Panc1 (cell line): ENCODE measurements at regions not wholly inside any gene's neighbourhood (a gene's known extent, or its start where the extent isn't known, plus 50 kb on each side); places are given as distances from the start of the nearest gene placed in this dataset.
A peak's percentile ranks its signal among the peaks of the same experiment; 100 is the strongest.

Source experiments
- POLR2AphosphoS5 ChIP-seq: IDR thresholded peaks from 2 replicates; pipeline ENCODE4 v1.6.1; 2012; ENCODE audit warnings: mild to moderate bottlenecking, low read depth, low read length, moderate library complexity
- SIN3A ChIP-seq: IDR thresholded peaks from 2 replicates; pipeline ENCODE4 v1.6.1; 2012; ENCODE audit warnings: low read depth, mild to moderate bottlenecking, low read length, moderate library complexity, borderline replicate concordance; ENCODE audit not compliant: insufficient read depth
- TF ChIP-seq, protein P1 (sequence below), 2 experiments: IDR thresholded peaks; 2 replicates each; pipeline ENCODE4 v1.6.1; 2011 to 2012; ENCODE audit warnings: low read depth in 2 of 2, control low read depth in 1 of 2, low read length in 1 of 2, mild to moderate bottlenecking in 1 of 2, moderate library complexity in 1 of 2; ENCODE audit not compliant: insufficient read depth in 1 of 2
- TF ChIP-seq, protein P2 (sequence below): fragments of 450-650 bp; IDR thresholded peaks from 2 replicates; pipeline ENCODE4 v1.5.1; 2017; ENCODE audit warnings: mild to moderate bottlenecking

DNA sequence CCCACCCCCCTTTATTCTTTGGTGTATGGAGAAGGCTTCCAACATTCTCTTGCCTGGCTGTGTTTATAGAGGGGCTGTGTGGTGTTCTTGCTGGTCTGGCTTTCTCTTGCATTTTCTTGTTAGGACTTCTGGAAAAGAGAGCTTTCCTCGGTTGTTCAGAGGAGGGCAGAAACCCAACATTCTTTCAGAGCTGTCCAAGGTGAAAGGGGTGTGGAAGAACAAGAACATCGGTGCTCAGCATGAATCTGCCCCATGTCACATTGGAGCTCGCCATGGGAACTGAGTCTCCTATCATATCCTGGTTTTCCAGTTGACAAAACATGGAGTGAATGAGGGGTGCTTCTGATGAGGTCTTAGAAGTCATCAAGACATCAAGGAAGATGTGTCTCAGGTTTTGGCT lies 281.8 kb downstream of the RNF144B start:
- TF ChIP-seq, protein P1, sequence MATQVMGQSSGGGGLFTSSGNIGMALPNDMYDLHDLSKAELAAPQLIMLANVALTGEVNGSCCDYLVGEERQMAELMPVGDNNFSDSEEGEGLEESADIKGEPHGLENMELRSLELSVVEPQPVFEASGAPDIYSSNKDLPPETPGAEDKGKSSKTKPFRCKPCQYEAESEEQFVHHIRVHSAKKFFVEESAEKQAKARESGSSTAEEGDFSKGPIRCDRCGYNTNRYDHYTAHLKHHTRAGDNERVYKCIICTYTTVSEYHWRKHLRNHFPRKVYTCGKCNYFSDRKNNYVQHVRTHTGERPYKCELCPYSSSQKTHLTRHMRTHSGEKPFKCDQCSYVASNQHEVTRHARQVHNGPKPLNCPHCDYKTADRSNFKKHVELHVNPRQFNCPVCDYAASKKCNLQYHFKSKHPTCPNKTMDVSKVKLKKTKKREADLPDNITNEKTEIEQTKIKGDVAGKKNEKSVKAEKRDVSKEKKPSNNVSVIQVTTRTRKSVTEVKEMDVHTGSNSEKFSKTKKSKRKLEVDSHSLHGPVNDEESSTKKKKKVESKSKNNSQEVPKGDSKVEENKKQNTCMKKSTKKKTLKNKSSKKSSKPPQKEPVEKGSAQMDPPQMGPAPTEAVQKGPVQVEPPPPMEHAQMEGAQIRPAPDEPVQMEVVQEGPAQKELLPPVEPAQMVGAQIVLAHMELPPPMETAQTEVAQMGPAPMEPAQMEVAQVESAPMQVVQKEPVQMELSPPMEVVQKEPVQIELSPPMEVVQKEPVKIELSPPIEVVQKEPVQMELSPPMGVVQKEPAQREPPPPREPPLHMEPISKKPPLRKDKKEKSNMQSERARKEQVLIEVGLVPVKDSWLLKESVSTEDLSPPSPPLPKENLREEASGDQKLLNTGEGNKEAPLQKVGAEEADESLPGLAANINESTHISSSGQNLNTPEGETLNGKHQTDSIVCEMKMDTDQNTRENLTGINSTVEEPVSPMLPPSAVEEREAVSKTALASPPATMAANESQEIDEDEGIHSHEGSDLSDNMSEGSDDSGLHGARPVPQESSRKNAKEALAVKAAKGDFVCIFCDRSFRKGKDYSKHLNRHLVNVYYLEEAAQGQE (IDR thresholded peaks at IDR 0.05; ENCODE audit: insufficient read depth in 1 of 2, low read depth in 2 of 2, low read length in 1 of 2) = peak in 1 of 2 experiments; percentile 38; a peak in 1 of 4 replicates
- TF ChIP-seq, protein P2, sequence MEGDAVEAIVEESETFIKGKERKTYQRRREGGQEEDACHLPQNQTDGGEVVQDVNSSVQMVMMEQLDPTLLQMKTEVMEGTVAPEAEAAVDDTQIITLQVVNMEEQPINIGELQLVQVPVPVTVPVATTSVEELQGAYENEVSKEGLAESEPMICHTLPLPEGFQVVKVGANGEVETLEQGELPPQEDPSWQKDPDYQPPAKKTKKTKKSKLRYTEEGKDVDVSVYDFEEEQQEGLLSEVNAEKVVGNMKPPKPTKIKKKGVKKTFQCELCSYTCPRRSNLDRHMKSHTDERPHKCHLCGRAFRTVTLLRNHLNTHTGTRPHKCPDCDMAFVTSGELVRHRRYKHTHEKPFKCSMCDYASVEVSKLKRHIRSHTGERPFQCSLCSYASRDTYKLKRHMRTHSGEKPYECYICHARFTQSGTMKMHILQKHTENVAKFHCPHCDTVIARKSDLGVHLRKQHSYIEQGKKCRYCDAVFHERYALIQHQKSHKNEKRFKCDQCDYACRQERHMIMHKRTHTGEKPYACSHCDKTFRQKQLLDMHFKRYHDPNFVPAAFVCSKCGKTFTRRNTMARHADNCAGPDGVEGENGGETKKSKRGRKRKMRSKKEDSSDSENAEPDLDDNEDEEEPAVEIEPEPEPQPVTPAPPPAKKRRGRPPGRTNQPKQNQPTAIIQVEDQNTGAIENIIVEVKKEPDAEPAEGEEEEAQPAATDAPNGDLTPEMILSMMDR = no peak
- TF ChIP-seq SIN3A (no peak), POLR2AphosphoS5 (no peak)
